ENCODE measurements at regions not wholly inside any gene's neighbourhood (a gene's known extent, or its start where the extent isn't known, plus 50 kb on each side); places are given as distances from the start of the nearest gene placed in this dataset.
"Not testable (repeated sequence)": the region's sequence is repeated elsewhere in the genome, so short reads cannot be mapped to it uniquely, and the experiment has no call there.

DNA sequence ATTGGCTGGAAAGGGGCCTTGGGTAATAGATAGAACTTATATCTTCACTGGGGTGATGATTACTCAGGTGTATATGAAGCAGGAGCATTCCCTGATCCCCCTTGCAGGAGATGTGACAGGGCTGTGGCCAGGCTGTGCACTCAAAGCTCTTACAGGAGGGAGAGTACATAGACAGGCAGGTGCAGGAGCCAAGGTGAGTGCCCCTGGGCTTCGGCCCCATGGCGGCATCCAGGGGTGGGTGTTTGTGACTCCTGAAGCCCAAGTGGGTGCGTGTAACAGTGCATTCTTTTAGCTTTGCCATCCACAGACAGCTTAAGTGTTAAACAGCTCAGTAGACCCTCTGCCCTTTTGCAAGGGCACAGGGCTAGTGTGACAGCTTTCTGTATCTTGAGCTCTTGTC is 236.6 kb upstream of the GPR149 start:
- intact Hi-C loops (cut with micrococcal nuclease) = no loop called here
- H3K9me3 Mint-ChIP-seq = peaks cover 20% of the 10 kb centered on the region
- peaks cover 9% of the 10 kb centered on the region for H3K4me1 Mint-ChIP-seq (ENCODE audit: low read depth)
- no peaks in the 10 kb centered on the region for H3K27me3 Mint-ChIP-seq
- H3K27ac Mint-ChIP-seq = no peak overlapping the region
- no peak overlapping the region for H3K4me3 Mint-ChIP-seq
- no peaks in the 10 kb centered on the region for H3K36me3 Mint-ChIP-seq (ENCODE audit: low read depth)

DNA sequence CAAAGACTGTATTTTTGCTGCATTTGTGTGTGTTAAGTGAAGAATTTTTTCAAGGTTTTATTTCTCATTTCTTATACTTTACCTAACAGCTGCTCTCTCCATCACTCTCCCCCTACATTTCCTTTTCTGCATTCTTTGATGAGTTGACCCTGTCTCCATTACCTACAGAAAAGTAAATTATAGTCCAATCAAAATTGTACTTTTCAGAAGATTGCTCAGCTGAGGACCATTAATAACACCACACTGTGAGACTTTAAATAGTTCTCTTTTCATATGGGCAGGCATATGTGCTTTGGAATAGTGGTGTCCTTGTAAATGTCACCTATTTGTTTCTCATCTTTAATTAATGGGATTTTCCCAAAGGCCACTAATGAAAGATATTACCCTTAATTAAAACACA is 234.7 kb upstream of the GPR149 start:
- Mint-ChIP-seq H3K4me3 (no peak overlapping the region), H3K9me3 (peaks cover 20% of the 10 kb centered on the region), H3K36me3 (ENCODE audit: low read depth) (no peaks in the 10 kb centered on the region), H3K27me3 (no peaks in the 10 kb centered on the region), H3K27ac (no peak overlapping the region), H3K4me1 (ENCODE audit: low read depth) (peaks cover 9% of the 10 kb centered on the region)
- intact Hi-C loops (cut with micrococcal nuclease) = no loop called here

DNA sequence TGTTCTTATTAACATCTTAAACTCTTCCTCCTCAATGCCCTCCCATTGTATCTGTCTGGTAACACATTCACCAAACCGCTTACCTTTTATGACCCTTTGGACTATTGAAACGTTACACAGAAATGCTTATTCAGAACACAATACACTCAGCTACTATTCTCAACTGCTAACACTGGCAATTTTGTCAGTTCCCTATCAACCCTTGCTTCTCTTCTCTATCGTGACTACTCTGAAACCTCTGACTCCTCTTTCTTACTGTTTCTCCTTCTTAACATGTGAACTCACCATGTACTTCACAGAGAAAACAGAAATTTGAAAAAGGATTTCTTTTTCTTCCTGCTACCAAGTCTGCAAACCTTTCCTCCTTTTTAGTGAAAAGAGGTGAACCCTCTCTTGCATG is 232.9 kb upstream of the GPR149 start:
- Mint-ChIP-seq H3K9me3 (peaks cover 20% of the 10 kb centered on the region), H3K4me3 (no peak overlapping the region), H3K36me3 (ENCODE audit: low read depth) (no peaks in the 10 kb centered on the region), H3K4me1 (ENCODE audit: low read depth) (peaks cover 9% of the 10 kb centered on the region), H3K27me3 (no peaks in the 10 kb centered on the region), H3K27ac (no peak overlapping the region)
- intact Hi-C loops (cut with micrococcal nuclease) = no loop called here

DNA sequence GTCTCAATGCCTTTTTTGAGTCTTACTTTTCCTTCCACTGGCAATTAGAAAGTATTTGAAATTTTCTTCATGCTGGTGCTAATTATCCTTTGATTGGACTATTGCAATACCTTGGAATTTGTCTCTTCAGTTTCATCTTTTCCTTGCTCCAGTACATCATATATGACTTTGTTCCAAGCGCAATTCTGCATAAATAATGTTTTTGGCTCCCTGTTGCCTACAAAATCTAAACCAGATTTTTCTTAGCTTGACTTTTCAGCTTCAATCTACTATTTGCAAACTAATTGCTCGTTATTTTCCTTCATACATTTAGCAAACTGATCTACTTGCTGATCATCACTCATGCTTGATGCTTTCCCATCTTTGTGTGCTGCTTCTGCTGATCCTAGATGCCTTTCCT is 230.8 kb upstream of the GPR149 start:
- H3K27ac Mint-ChIP-seq = no peak overlapping the region
- H3K9me3 Mint-ChIP-seq = peaks cover 6% of the 10 kb centered on the region
- H3K36me3 Mint-ChIP-seq (ENCODE audit: low read depth) = no peaks in the 10 kb centered on the region
- no peaks in the 10 kb centered on the region for H3K27me3 Mint-ChIP-seq
- peaks cover 9% of the 10 kb centered on the region for H3K4me1 Mint-ChIP-seq (ENCODE audit: low read depth)
- intact Hi-C loops (cut with micrococcal nuclease) = no loop called here
- H3K4me3 Mint-ChIP-seq = no peak overlapping the region

DNA sequence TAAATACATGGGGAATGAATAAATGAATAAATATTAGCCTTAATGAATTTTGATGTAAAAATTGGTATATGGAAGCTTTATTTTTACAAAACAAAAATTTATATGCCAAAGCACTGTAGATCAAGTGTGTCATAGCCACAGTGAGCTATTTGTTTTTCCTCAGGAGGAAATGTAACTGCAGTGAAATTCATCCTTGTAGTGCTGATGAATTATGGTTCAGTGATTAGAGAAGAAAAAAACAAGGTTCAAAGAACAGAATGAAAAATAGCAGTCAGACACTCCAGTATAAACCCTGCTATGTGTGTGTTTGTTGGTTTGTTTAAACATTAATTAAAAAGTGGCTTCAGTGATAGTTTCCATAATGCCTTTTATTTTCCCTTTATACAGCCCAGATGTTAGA is 228.0 kb upstream of the GPR149 start:
- intact Hi-C loops (cut with micrococcal nuclease) = no loop called here
- Mint-ChIP-seq H3K9me3 (peaks cover 10% of the 10 kb centered on the region), H3K27me3 (no peaks in the 10 kb centered on the region), H3K36me3 (ENCODE audit: low read depth) (no peaks in the 10 kb centered on the region), H3K4me1 (ENCODE audit: low read depth) (no peaks in the 10 kb centered on the region), H3K27ac (no peak overlapping the region), H3K4me3 (no peak overlapping the region)

DNA sequence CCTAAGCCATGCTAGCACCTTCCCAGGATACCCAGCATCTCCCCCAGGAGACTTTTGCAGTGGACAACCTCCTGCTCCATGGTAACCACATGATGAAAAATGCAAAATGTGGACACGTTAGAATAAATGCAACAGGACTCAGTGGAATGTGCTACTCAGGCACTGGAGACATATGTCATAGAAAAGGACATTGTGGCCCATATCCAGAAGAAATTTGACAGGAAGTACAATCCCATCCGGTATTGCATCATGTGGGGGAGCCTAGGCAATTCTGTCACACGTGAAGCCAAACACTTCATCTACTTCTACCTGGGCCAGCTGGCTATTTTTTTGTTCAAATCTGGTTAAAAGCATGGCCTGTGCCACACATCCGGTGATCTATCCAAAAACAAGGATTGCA is 227.2 kb upstream of the GPR149 start:
- H3K36me3 Mint-ChIP-seq (ENCODE audit: low read depth) = no peaks in the 10 kb centered on the region
- H3K4me3 Mint-ChIP-seq = no peak overlapping the region
- no peaks in the 10 kb centered on the region for H3K27me3 Mint-ChIP-seq
- intact Hi-C loops (cut with micrococcal nuclease) = no loop called here
- H3K4me1 Mint-ChIP-seq (ENCODE audit: low read depth) = no peaks in the 10 kb centered on the region
- H3K27ac Mint-ChIP-seq = no peak overlapping the region
- peaks cover 10% of the 10 kb centered on the region for H3K9me3 Mint-ChIP-seq

DNA sequence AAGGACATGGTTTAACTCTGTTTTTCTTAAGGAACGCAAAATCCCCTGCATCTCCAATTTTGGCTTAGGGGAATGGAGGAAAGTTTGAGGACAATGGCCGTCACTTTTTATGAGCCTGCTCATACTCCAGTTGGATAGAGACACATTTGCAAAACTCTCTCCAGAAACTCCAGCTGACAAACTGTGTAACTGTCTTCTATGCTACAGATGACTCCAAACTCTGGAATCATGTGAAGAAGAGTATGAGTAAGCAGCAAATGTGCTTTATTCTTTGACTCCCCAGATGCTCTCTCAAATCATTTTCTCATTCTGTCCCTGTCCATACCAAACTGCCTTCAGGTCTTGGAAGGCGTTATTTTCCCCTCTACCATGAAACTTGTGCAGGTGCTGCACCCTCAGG is 226.5 kb upstream of the GPR149 start:
- intact Hi-C loops (cut with micrococcal nuclease) = no loop called here
- H3K36me3 Mint-ChIP-seq (ENCODE audit: low read depth) = no peaks in the 10 kb centered on the region
- no peaks in the 10 kb centered on the region for H3K27me3 Mint-ChIP-seq
- H3K4me1 Mint-ChIP-seq (ENCODE audit: low read depth) = no peaks in the 10 kb centered on the region
- H3K27ac Mint-ChIP-seq = no peak overlapping the region
- peaks cover 10% of the 10 kb centered on the region for H3K9me3 Mint-ChIP-seq
- no peak overlapping the region for H3K4me3 Mint-ChIP-seq

DNA sequence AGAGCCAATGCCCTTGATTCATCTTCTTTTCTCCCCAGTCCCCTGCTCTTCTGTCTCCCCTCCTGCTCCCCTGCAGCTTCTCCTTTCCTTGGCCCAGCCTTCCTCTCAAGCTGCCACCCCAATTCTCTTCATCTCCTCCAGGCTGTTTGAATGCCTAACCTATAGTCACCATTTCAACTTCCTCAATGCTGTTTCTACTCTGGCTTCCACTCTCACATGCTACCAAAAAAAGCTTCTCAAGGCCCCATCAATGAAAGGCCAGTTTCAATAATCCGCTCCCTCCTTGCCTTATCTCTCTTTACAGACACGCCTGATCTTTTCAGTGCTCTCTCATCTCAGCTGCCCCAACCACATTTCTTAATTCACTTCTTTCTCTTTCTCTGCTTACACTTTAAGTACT is 212.2 kb upstream of the GPR149 start:
- no peaks in the 10 kb centered on the region for H3K9me3 Mint-ChIP-seq
- no peaks in the 10 kb centered on the region for H3K36me3 Mint-ChIP-seq (ENCODE audit: low read depth)
- intact Hi-C loops (cut with micrococcal nuclease) = no loop called here
- H3K4me3 Mint-ChIP-seq = no peak overlapping the region
- no peak overlapping the region for H3K27ac Mint-ChIP-seq
- H3K4me1 Mint-ChIP-seq (ENCODE audit: low read depth) = peaks cover 21% of the 10 kb centered on the region
- H3K27me3 Mint-ChIP-seq = no peaks in the 10 kb centered on the region

DNA sequence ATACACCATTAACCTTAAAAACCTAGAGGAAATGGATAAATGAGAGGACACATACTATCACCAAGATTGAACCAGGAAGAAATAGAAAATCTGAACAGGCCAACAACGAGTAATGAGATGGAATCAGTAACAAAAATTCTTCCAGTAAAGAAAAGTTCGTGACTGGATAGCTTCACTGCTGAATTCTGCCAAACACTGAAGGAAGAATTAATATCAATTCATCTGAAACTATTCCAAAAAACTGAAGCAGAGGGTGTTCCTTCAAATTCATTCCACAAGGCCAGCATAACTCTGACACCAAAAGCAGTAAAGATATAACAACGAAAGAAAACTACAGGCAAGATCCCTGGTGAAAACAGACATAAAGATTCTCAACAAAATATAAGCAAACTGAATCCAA is 195.8 kb upstream of the GPR149 start:
- peaks cover 36% of the 10 kb centered on the region for H3K9me3 Mint-ChIP-seq
- H3K36me3 Mint-ChIP-seq (ENCODE audit: low read depth) = no peaks in the 10 kb centered on the region
- intact Hi-C loops (cut with micrococcal nuclease) = no loop called here
- H3K27me3 Mint-ChIP-seq = no peaks in the 10 kb centered on the region
- no peak overlapping the region for H3K4me3 Mint-ChIP-seq
- no peak overlapping the region for H3K27ac Mint-ChIP-seq
- H3K4me1 Mint-ChIP-seq (ENCODE audit: low read depth) = no peaks in the 10 kb centered on the region

DNA sequence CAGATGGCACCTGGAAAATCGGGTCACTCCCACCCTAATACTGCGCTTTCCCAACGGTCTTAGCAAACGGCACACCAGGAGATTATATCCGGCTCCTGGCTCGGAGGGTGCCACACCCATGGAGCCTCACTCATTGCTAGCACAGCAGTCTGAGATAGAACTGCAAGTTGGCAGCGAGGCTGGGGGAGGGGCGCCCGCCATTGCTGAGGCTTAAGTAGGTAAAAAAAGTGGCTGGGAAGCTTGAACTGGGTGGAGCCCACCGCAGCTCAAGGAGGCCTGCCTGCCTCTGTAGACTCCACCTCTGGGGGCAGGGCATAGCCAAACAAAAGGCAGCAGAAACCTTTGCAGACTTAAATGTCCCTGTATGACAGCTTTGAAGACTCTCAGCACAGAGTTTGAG is 189.6 kb upstream of the GPR149 start:
- H3K4me1 Mint-ChIP-seq (ENCODE audit: low read depth); H3K27me3 Mint-ChIP-seq; intact Hi-C loops (cut with micrococcal nuclease); H3K4me3 Mint-ChIP-seq; H3K27ac Mint-ChIP-seq; H3K36me3 Mint-ChIP-seq (ENCODE audit: low read depth): not testable (repeated sequence)
- H3K9me3 Mint-ChIP-seq = peaks cover 57% of the 10 kb centered on the region

DNA sequence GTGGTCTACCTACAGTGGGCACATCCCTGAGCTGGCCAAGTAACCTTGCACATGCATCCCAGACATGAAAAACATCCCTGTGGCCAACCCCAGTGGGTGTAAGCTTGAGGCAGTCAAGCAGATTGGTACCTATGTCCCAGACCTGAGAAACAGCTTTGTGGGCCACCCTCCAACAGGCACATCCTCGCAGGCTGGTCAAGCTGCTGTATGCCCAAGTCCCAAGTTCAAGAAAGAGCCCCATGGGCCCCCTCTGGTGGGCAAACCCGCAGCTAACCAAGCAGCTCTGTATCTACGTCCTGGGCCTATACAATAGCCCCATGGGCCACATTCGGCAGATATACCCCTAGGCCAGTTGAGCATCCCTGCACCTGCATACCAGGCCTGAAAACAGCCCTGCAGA is 186.3 kb upstream of the GPR149 start:
- H3K27ac Mint-ChIP-seq = no peak overlapping the region
- no peaks in the 10 kb centered on the region for H3K27me3 Mint-ChIP-seq
- H3K4me3 Mint-ChIP-seq = no peak overlapping the region
- intact Hi-C loops (cut with micrococcal nuclease) = no loop called here
- H3K9me3 Mint-ChIP-seq = peaks cover 42% of the 10 kb centered on the region
- no peaks in the 10 kb centered on the region for H3K4me1 Mint-ChIP-seq (ENCODE audit: low read depth)
- no peaks in the 10 kb centered on the region for H3K36me3 Mint-ChIP-seq (ENCODE audit: low read depth)

DNA sequence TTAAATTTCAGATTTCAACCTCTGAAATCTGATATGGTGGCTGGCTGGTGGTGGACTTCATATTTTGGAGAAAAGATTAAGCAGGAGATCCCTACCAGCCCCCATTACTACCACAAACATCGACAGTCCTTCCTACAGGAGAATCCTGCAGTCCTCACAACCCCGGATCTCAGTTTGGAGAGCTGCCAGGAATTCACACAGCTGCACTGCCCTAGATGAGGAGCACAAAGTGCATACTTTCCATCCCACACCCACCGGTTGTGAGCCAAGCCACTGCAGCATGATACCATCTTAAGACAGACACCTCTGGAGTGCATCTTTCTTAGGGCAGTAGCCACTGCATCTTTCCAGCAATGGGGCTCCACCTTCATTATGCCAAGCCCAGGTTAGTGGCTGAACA is 185.5 kb upstream of the GPR149 start:
- Mint-ChIP-seq H3K4me3 (no peak overlapping the region), H3K27ac (no peak overlapping the region), H3K4me1 (ENCODE audit: low read depth) (no peaks in the 10 kb centered on the region), H3K27me3 (no peaks in the 10 kb centered on the region), H3K9me3 (peaks cover 34% of the 10 kb centered on the region), H3K36me3 (ENCODE audit: low read depth) (no peaks in the 10 kb centered on the region)
- intact Hi-C loops (cut with micrococcal nuclease) = no loop called here

DNA sequence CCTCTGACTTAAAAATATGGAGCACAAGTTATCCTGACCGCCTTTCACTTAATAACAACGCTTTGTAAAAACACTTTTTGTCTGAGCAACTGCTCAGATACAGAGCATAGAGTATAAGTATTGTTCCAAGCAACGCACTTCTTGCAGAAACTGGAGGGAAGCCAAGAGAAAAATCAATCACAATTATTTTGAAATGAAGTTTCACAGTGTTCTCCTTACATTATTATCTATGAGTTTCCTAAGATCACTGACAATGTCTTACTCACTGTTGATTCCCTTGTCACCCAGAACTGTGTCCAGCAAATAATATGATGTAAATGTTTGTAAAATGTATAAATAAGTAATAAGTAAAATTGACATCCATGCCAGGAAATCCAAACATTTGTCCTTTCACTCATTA is 184.6 kb upstream of the GPR149 start:
- intact Hi-C loops (cut with micrococcal nuclease) = no loop called here
- Mint-ChIP-seq H3K4me3 (no peak overlapping the region), H3K4me1 (ENCODE audit: low read depth) (no peaks in the 10 kb centered on the region), H3K36me3 (ENCODE audit: low read depth) (no peaks in the 10 kb centered on the region), H3K9me3 (peaks cover 26% of the 10 kb centered on the region), H3K27me3 (no peaks in the 10 kb centered on the region), H3K27ac (no peak overlapping the region)

DNA sequence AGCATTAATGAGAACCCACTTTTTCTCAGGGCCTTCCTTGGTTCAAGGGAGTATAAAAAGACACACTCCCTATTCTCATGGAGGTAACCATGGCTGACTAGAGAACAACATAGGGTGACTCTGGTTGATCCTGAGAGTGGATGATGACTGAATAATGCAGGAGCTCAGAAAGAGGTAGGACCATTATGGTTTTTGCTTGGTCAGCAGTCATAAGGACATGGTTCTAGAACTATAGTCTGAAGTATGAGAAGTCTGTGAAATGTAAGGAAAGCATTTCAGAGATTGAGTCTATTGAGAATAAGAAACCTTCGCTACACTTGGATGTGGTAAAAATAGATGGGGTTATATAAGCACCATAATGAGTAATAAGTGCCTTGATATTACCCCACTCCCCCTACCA is 184.1 kb upstream of the GPR149 start:
- Mint-ChIP-seq H3K4me3 (no peak overlapping the region), H3K9me3 (peaks cover 21% of the 10 kb centered on the region), H3K27ac (no peak overlapping the region), H3K4me1 (ENCODE audit: low read depth) (no peaks in the 10 kb centered on the region), H3K27me3 (no peaks in the 10 kb centered on the region), H3K36me3 (ENCODE audit: low read depth) (no peaks in the 10 kb centered on the region)
- intact Hi-C loops (cut with micrococcal nuclease) = no loop called here

DNA sequence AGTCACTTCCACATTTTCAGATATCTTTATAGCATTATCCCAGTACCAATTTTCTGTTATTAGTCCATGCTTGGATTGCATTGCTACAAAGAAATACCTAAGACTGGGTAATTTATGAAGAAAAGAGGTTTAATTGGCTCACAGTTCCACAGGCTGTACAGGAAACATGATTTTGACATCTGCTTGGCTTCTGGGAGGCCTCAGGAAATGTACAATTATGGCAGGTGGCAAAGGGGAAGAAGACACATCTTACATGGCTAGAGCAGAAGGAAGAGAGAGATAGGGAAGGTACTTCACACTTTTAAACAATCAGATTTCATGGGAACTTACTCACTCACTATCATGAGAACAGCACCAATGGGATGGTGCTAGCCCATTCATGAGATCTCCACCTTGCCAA is 172.3 kb upstream of the GPR149 start:
- intact Hi-C loops (cut with micrococcal nuclease) = no loop called here
- Mint-ChIP-seq H3K27me3 (no peaks in the 10 kb centered on the region), H3K4me3 (no peak overlapping the region), H3K9me3 (peaks cover 40% of the 10 kb centered on the region), H3K4me1 (ENCODE audit: low read depth) (peaks cover 29% of the 10 kb centered on the region), H3K27ac (no peak overlapping the region), H3K36me3 (ENCODE audit: low read depth) (no peaks in the 10 kb centered on the region)

DNA sequence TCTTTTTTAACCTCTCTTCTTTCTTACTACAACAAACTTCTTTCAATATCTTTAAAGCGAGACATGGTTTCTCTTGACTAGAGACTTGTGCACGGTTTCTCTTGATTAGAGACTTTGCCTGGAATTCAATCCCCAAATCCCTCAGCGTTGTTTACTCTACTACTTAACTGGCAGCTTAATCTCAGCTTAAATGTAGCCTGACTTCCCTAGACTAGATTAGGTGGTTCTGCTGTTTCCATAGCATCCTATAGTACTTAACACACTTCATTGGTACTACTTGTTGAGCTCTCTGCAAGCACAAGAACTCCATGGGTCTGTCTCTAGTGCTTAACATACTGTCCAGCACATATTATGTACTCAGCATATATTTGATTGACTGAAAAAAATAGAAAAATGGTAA is 168.2 kb upstream of the GPR149 start:
- Mint-ChIP-seq H3K4me1 (ENCODE audit: low read depth) (peaks cover 25% of the 10 kb centered on the region), H3K9me3 (peaks cover 46% of the 10 kb centered on the region), H3K36me3 (ENCODE audit: low read depth) (no peaks in the 10 kb centered on the region), H3K27ac (no peak overlapping the region), H3K4me3 (no peak overlapping the region), H3K27me3 (no peaks in the 10 kb centered on the region)
- intact Hi-C loops (cut with micrococcal nuclease) = no loop called here

Data from dendritic cell treated with granulocyte-macrophage colony-stimulating factor and Interleukin-4, amounts not matched to agents 40 ng/mL and 50 ng/mL, for 4 days (primary cell).